MM.1S (cell line): ENCODE measurements at regions not wholly inside any gene's neighbourhood (a gene's known extent, or its start where the extent isn't known, plus 50 kb on each side); places are given as distances from the start of the nearest gene placed in this dataset.

Experiments used
- DNase-seq: peaks from one replicate; pipeline ENCODE4 v3.0.0-alpha.2; 2015
- H2AFZ ChIP-seq: fragments of 300-600 bp; sonication (generic); 2 replicates; pipeline ENCODE4 v1.6.0; 2016; ENCODE audit warnings: antibody characterized with exemption, low read length
- H3F3A ChIP-seq: fragments of 300-600 bp; sonication (generic); 2 replicates; pipeline ENCODE4 v1.6.1; 2016; ENCODE audit warnings: mild to moderate bottlenecking, antibody characterized with exemption, low read length, moderate library complexity, mixed read lengths; ENCODE audit not compliant: insufficient read depth
- H3K27ac ChIP-seq: fragments of 300-600 bp; sonication (generic); 2 replicates; pipeline ENCODE4 v1.5.1; 2016; ENCODE audit warnings: mild to moderate bottlenecking, low read length
- H3K27me3 ChIP-seq: fragments of 300-600 bp; sonication (generic); replicated peaks from 2 replicates; pipeline ENCODE4 v1.6.0; 2016; ENCODE audit warnings: low read length; ENCODE audit not compliant: insufficient read depth
- H3K36me3 ChIP-seq: fragments of 300-600 bp; sonication (generic); replicated peaks from 2 replicates; pipeline ENCODE4 v1.6.1; 2016; ENCODE audit warnings: mild to moderate bottlenecking, low read length, mixed read lengths; ENCODE audit not compliant: insufficient read depth
- H3K4me1 ChIP-seq: fragments of 300-600 bp; sonication (generic); 2 replicates; pipeline ENCODE4 v1.6.1; 2016; ENCODE audit warnings: low read length, mixed read lengths
- H3K4me2 ChIP-seq: fragments of 300-600 bp; sonication (generic); 2 replicates; pipeline ENCODE4 v1.6.0; 2016; ENCODE audit warnings: low read depth, low read length
- H3K4me3 ChIP-seq: fragments of 300-600 bp; sonication (generic); 2 replicates; pipeline ENCODE4 v1.5.1; 2016; ENCODE audit warnings: low read length, mixed read lengths
- H3K79me2 ChIP-seq: fragments of 300-600 bp; sonication (generic); 2 replicates; pipeline ENCODE4 v1.6.1; 2016; ENCODE audit warnings: mixed run types, low read length, mixed read lengths
- H3K9ac ChIP-seq: fragments of 300-600 bp; sonication (generic); 2 replicates; pipeline ENCODE4 v1.6.1; 2016; ENCODE audit warnings: low read length, mixed read lengths
- H3K9me2 ChIP-seq: fragments of 300-600 bp; sonication (generic); replicated peaks from 2 replicates; pipeline ENCODE4 v1.6.1; 2016; ENCODE audit warnings: mild to moderate bottlenecking, low read length, mixed read lengths; ENCODE audit not compliant: insufficient read depth
- H3K9me3 ChIP-seq: fragments of 300-600 bp; sonication (generic); replicated peaks from 2 replicates; pipeline ENCODE4 v1.6.1; 2016; ENCODE audit warnings: mild to moderate bottlenecking, low read length, mixed read lengths; ENCODE audit not compliant: insufficient read depth
- H4K20me1 ChIP-seq: fragments of 300-600 bp; sonication (generic); 2 replicates; pipeline ENCODE4 v1.6.1; 2016; ENCODE audit warnings: mild to moderate bottlenecking, low read length, moderate library complexity, mixed read lengths; ENCODE audit not compliant: insufficient read depth
- EZH2 ChIP-seq: fragments of 300-600 bp; sonication (generic); optimal IDR thresholded peaks from 2 replicates; pipeline ENCODE3; 2017; ENCODE audit warnings: low read depth, mild to moderate bottlenecking, antibody characterized with exemption, low read length, mixed read lengths
- EZH2phosphoT487 ChIP-seq: fragments of 300-600 bp; sonication (generic); IDR thresholded peaks from 2 replicates; pipeline ENCODE4 v1.6.1; 2018; ENCODE audit warnings: antibody characterized with exemption, low read length
- TF ChIP-seq, protein P1 (sequence below): fragments of 300-600 bp; sonication (generic); IDR thresholded peaks from 2 replicates; pipeline ENCODE4 v1.5.1; 2016; ENCODE audit warnings: antibody characterized with exemption, low read length, mixed read lengths

DNA sequence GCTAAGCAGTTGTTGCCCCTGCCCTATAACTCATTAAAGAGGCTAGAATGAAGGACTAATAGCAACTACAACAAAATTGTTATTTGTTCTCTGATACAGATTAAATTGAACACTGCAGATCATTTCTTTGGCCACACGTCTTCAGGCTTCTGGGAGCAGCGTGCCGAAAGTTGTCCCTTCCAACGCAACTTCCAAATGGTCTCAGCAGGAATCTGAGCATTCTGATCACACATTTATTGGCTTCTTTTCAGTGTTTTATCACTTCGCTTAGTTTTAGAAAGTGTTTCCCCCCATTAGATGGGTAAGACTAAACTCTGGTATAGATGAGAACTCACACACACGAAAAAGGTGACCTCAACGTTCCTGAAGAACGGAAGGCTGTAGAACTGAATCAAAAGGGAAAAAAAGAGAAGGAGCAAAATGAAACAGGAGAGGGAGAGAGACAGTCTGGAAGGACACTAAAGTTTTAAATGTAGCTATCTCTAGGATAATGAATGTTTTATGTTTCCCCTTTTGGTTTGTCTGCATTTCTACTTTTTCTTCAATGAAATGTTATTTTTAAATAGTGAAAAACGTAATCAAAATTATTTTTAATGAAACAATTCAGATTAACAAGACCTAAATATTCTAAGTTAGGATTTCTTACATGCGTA, 336.5 kb downstream of the RRAGC start:
- Histone ChIP-seq H3K27me3 (no peaks in the 10 kb centered on the region), H3K9ac (no peak overlapping the region), H3K79me2 (no peaks in the 10 kb centered on the region), H3K9me3 (no peaks in the 10 kb centered on the region), H3K4me3 (no peak overlapping the region), H3K9me2 (no peaks in the 10 kb centered on the region), H3K27ac (no peak overlapping the region), H3F3A (peaks cover 12% of the 10 kb centered on the region), H3K36me3 (no peaks in the 10 kb centered on the region), H3K4me1 (peaks cover 12% of the 10 kb centered on the region), H4K20me1 (no peaks in the 10 kb centered on the region), H2AFZ (no peak overlapping the region), H3K4me2 (no peak overlapping the region)
- TF ChIP-seq EZH2phosphoT487: no peak
- no peak for DNase-seq

DNA sequence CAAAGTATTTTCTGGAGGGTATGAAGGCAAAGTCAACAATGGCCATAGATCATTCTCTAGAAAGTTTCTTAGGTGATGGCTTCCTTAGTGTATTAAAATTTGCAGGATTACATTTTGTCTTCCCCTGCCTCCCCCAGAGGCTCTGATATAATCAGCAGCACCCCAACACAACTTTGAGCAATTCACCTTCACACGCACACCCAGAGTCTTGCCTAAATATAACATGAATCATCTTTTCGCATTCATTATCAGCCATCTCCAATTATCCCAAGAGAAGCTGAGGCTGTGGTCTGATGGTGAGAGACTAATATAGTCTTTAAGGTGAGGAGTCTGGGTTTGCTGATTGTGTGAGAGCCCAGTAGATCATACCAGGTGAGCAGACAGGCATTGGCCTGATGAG, 343.0 kb downstream of the RRAGC start:
- no peak for TF ChIP-seq EZH2
- TF ChIP-seq, protein P1, sequence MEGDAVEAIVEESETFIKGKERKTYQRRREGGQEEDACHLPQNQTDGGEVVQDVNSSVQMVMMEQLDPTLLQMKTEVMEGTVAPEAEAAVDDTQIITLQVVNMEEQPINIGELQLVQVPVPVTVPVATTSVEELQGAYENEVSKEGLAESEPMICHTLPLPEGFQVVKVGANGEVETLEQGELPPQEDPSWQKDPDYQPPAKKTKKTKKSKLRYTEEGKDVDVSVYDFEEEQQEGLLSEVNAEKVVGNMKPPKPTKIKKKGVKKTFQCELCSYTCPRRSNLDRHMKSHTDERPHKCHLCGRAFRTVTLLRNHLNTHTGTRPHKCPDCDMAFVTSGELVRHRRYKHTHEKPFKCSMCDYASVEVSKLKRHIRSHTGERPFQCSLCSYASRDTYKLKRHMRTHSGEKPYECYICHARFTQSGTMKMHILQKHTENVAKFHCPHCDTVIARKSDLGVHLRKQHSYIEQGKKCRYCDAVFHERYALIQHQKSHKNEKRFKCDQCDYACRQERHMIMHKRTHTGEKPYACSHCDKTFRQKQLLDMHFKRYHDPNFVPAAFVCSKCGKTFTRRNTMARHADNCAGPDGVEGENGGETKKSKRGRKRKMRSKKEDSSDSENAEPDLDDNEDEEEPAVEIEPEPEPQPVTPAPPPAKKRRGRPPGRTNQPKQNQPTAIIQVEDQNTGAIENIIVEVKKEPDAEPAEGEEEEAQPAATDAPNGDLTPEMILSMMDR: no peak
- TF ChIP-seq EZH2phosphoT487: no peak
- Histone ChIP-seq H3K79me2 (no peaks in the 10 kb centered on the region), H3K27me3 (no peaks in the 10 kb centered on the region), H3K36me3 (no peaks in the 10 kb centered on the region), H2AFZ (no peak overlapping the region), H3F3A (no peaks in the 10 kb centered on the region), H3K4me1 (no peaks in the 10 kb centered on the region), H3K4me3 (no peak overlapping the region), H3K9ac (no peak overlapping the region), H3K27ac (no peak overlapping the region), H3K9me3 (no peaks in the 10 kb centered on the region), H3K9me2 (no peaks in the 10 kb centered on the region), H3K4me2 (no peak overlapping the region), H4K20me1 (no peaks in the 10 kb centered on the region)
- DNase-seq: no peak

- no peaks in the 10 kb centered on the region for H3K36me3 ChIP-seq
- no peak overlapping the region for H3K4me3 ChIP-seq
- no peak overlapping the region for H3K27ac ChIP-seq
- no peaks in the 10 kb centered on the region for H3K4me1 ChIP-seq
- no peak overlapping the region for H2AFZ ChIP-seq
- H3K9ac ChIP-seq: no peak overlapping the region
- DNase-seq: no peak
- TF ChIP-seq EZH2: no peak
- TF ChIP-seq, protein P1: no peak
- H3K27me3 ChIP-seq: no peaks in the 10 kb centered on the region
- no peaks in the 10 kb centered on the region for H3K79me2 ChIP-seq
- H4K20me1 ChIP-seq: no peaks in the 10 kb centered on the region
- no peak overlapping the region for H3K4me2 ChIP-seq
- no peaks in the 10 kb centered on the region for H3K9me3 ChIP-seq
- no peaks in the 10 kb centered on the region for H3F3A ChIP-seq
- H3K9me2 ChIP-seq: no peaks in the 10 kb centered on the region
Observed at GRCh38 chr1:38512789-38513188, 346.8 kb downstream of the RRAGC start.

DNA sequence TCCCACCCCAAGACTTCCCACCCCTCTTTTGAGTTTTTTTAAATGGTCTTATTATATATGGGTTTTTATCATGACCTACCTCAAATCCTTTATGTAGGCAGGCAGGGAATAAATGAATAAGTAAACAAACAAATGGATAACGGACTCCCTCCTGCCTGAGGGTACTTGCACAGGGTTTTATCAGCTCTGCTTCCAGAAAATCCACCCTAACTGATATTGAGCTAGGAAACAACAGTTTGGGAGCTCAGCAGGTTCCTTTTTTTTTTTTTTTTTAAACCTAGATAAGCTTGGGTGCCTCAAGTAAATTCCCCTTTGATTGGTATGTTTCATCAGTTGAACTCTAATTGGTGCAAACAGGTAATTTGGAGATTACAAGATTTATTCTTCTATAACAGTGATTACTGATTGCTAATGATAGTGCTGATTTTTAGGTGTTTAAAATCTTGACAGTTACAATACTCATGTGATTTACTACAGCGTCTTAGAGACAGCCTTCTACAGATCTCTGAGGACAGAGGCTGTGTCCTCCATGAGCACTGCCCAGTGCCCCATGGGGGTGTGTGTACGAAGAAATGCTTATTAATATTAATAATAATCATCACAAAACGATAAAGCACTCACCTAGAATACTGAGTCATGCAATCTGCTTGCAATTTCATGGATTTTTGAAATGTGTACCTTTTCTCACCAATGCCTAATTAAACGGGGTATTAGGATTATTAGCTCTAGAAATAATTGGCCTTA, 347.4 kb downstream of the RRAGC start:
- Histone ChIP-seq H3K4me3 (no peak overlapping the region), H2AFZ (no peak overlapping the region), H3K27ac (no peak overlapping the region), H3K4me1 (no peaks in the 10 kb centered on the region), H3K9me3 (no peaks in the 10 kb centered on the region), H4K20me1 (no peaks in the 10 kb centered on the region), H3K4me2 (no peak overlapping the region), H3F3A (no peaks in the 10 kb centered on the region), H3K36me3 (no peaks in the 10 kb centered on the region), H3K9ac (no peak overlapping the region), H3K79me2 (no peaks in the 10 kb centered on the region), H3K9me2 (no peaks in the 10 kb centered on the region), H3K27me3 (no peaks in the 10 kb centered on the region)
- TF ChIP-seq EZH2phosphoT487: no peak
- no peak for TF ChIP-seq EZH2
- TF ChIP-seq, protein P1: no peak
- no peak for DNase-seq
